SK-N-SH (cell line): ENCODE measurements at regions not wholly inside any gene's neighbourhood (a gene's known extent, or its start where the extent isn't known, plus 50 kb on each side); places are given as distances from the start of the nearest gene placed in this dataset.

Source experiments
- CTCF ChIA-PET: fragments of 300-600, 350-600 bp; formaldehyde crosslinking; extraction: SDS; loops from one replicate; lab custom pipeline; 2021; lab: Yijun Ruan, JAX
- POLR2A ChIA-PET: fragments of 350-600 bp; sonication (Branson Sonifier 250); formaldehyde crosslinking; extraction: SDS; loops from one replicate; lab custom pipeline; 2020; ENCODE audit warnings: antibody characterized with exemption, inconsistent platforms; lab: Yijun Ruan, JAX
- DNase-seq: peaks from one replicate; pipeline ENCODE4 v3.0.0; 2012
- H2AFZ ChIP-seq: fragments of 200-600 bp; sonication (generic); 2 replicates; pipeline ENCODE4 v1.8.1; 2016; ENCODE audit warnings: antibody characterized with exemption, mild to moderate bottlenecking, low read depth
- H3F3A ChIP-seq: fragments of 200-600 bp; sonication (generic); replicated peaks from 2 replicates; pipeline ENCODE3; 2016; ENCODE audit warnings: antibody characterized with exemption, mild to moderate bottlenecking; ENCODE audit not compliant: insufficient read depth
- H3K27ac ChIP-seq, 2 experiments: fragments of 200-500 bp in 1 of 2; fragments of 200-600 bp in 1 of 2; sonication (Bioruptor generic) in 1 of 2; sonication (generic), shearing (Covaris generic) in 1 of 2; 2 replicates each; pipeline versions ENCODE4 v1.5.1 to v1.6.1; 2014 to 2016; ENCODE audit warnings: low read depth in 2 of 2, inconsistent platforms in 1 of 2, low read length in 1 of 2, mild to moderate bottlenecking in 1 of 2, mixed read lengths in 1 of 2
- H3K27me3 ChIP-seq: fragments of 200-600 bp; sonication (generic), shearing (Covaris generic); 2 replicates; pipeline ENCODE4 v1.6.1; 2016; ENCODE audit warnings: mixed run types; ENCODE audit not compliant: insufficient read depth
- H3K36me3 ChIP-seq, 2 experiments: fragments of 200-500 bp in 1 of 2; fragments of 200-600 bp in 1 of 2; sonication (Bioruptor generic) in 1 of 2; sonication (generic) in 1 of 2; replicated peaks in 1 of 2; 2 replicates each; pipeline versions ENCODE3 to v1.5.1; 2014 to 2016; ENCODE audit warnings: low read length in 1 of 2, mild to moderate bottlenecking in 1 of 2; ENCODE audit not compliant: insufficient read depth in 2 of 2, control insufficient read depth in 1 of 2
- H3K4me1 ChIP-seq, 2 experiments: fragments of 200-500 bp in 1 of 2; fragments of 200-600 bp in 1 of 2; sonication (Bioruptor generic) in 1 of 2; sonication (generic), shearing (Covaris generic) in 1 of 2; 2 replicates each; pipeline versions ENCODE4 v1.5.1 to v1.6.1; 2014 to 2016; ENCODE audit warnings: low read depth in 1 of 2, low read length in 1 of 2, mixed run types in 1 of 2; ENCODE audit not compliant: insufficient read depth in 2 of 2, control insufficient read depth in 1 of 2
- H3K4me2 ChIP-seq: fragments of 200-600 bp; sonication (generic), shearing (Covaris generic); 2 replicates; pipeline ENCODE4 v1.6.1; 2017; ENCODE audit warnings: mixed run types
- H3K4me3 ChIP-seq, 2 experiments: fragments of 200-500 bp in 1 of 2; fragments of 200-600 bp in 1 of 2; sonication (Bioruptor generic) in 1 of 2; sonication (generic), shearing (Covaris generic) in 1 of 2; 2 replicates each; pipeline versions ENCODE4 v1.5.1 to v1.8.1; 2014 to 2016; ENCODE audit warnings: low read depth in 2 of 2, inconsistent platforms in 1 of 2, low read length in 1 of 2, mild to moderate bottlenecking in 1 of 2, mixed read lengths in 1 of 2, moderate library complexity in 1 of 2
- H3K79me2 ChIP-seq: fragments of 200-600 bp; sonication (generic); 2 replicates; pipeline ENCODE4 v1.8.1; 2017; ENCODE audit warnings: mild to moderate bottlenecking; ENCODE audit not compliant: insufficient read depth
- H3K9ac ChIP-seq: fragments of 200-600 bp; sonication (generic); 2 replicates; pipeline ENCODE4 v1.6.1; 2017; ENCODE audit warnings: mixed run types
- H3K9me2 ChIP-seq: fragments of 200-600 bp; sonication (generic); 2 replicates; pipeline ENCODE4 v1.6.1; 2017; ENCODE audit warnings: mixed run types
- H3K9me3 ChIP-seq: fragments of 200-600 bp; sonication (generic); 2 replicates; pipeline ENCODE4 v1.6.1; 2017; ENCODE audit warnings: mixed run types, mild to moderate bottlenecking, moderate library complexity
- H4K20me1 ChIP-seq: fragments of 200-600 bp; sonication (generic); 2 replicates; pipeline ENCODE4 v1.6.1; 2017; ENCODE audit warnings: mild to moderate bottlenecking, mixed run types; ENCODE audit not compliant: insufficient read depth
- CHD2 ChIP-seq: fragments of 150-350 bp; IDR thresholded peaks from 2 replicates; pipeline ENCODE4 v1.6.1; 2018; ENCODE audit warnings: low read length; ENCODE audit not compliant: partially characterized antibody
- JUND ChIP-seq: IDR thresholded peaks from 2 replicates; pipeline ENCODE4 v1.4.0; 2012
- MEF2A ChIP-seq: IDR thresholded peaks from 2 replicates; pipeline ENCODE4 v1.4.0; 2012; ENCODE audit warnings: low read depth, borderline replicate concordance
- RAD21 ChIP-seq: IDR thresholded peaks from 2 replicates; pipeline ENCODE4 v1.6.1; 2012; ENCODE audit warnings: mild to moderate bottlenecking, low read length
- RFX5 ChIP-seq: IDR thresholded peaks from 2 replicates; pipeline ENCODE4 v1.6.1; 2012; ENCODE audit warnings: mild to moderate bottlenecking, improper control_type of control experiment, low read length
- SMC3 ChIP-seq: IDR thresholded peaks from 2 replicates; pipeline ENCODE4 v1.6.1; 2012; ENCODE audit warnings: low read depth, low read length, improper control_type of control experiment
- TAF1 ChIP-seq: IDR thresholded peaks from 2 replicates; pipeline ENCODE4 v1.6.1; 2012; ENCODE audit warnings: low read depth, mild to moderate bottlenecking, low read length, moderate library complexity, borderline replicate concordance
- TEAD4 ChIP-seq: IDR thresholded peaks from 2 replicates; pipeline ENCODE4 v1.4.0; 2012; ENCODE audit warnings: mild to moderate bottlenecking, borderline replicate concordance; ENCODE audit not compliant: insufficient read depth
- WGBS: methylation state at CpG from one replicate; pipeline ENCODE4 v1.1.6; 2017; ENCODE audit warnings: low lambda C conversion rate; 5-methylcytosine and 5-hydroxymethylcytosine counted together
- TF ChIP-seq, protein P1 (sequence below): fragments of 200-600 bp; sonication (generic); IDR thresholded peaks from 2 replicates; pipeline ENCODE4 v1.6.1; 2017; ENCODE audit warnings: antibody characterized with exemption, mild to moderate bottlenecking, moderate library complexity
- TF ChIP-seq, protein P2 (sequence below): fragments of 150-350 bp; IDR thresholded peaks from 2 replicates; pipeline ENCODE4 v1.6.1; 2016; ENCODE audit warnings: mild to moderate bottlenecking, low read depth, low read length
- TF ChIP-seq, protein P3 (sequence below): IDR thresholded peaks from 2 replicates; pipeline ENCODE4 v1.4.0; 2012; ENCODE audit warnings: low read depth, borderline replicate concordance
- TF ChIP-seq, protein P4 (sequence below): IDR thresholded peaks from 2 replicates; pipeline ENCODE4 v1.6.1; 2012; ENCODE audit warnings: mild to moderate bottlenecking, low read depth, low read length, moderate library complexity
- TF ChIP-seq, protein P5 (sequence below): fragments of 150-350 bp; IDR thresholded peaks from 2 replicates; pipeline ENCODE4 v1.6.1; 2017; ENCODE audit warnings: antibody characterized with exemption, low read length, low read depth, borderline replicate concordance
- TF ChIP-seq, protein P6 (sequence below): IDR thresholded peaks from 2 replicates; pipeline ENCODE4 v1.4.0; 2012; ENCODE audit warnings: low read depth, borderline replicate concordance
- TF ChIP-seq, protein P7 (sequence below): IDR thresholded peaks from 2 replicates; pipeline ENCODE4 v1.4.0; 2012; ENCODE audit warnings: low read depth

DNA sequence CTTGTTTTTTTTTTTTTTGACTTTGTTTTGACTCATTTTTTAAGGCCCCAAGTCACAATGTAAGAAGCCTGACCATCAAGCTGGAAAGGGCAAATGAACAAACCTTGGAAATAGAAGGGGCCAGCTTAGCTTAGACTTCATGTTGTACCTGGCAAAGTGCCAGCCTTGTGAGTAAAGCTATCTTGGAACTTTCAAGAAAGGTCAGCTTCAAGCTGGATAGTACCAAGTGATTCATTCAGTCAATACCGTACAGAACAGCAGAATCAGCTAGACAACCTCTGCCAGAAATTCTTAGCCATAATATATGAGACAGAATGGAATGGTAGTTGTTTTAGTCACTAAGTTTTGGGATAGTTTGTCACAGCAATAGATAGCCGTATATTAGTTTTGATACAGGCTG lies 1492.2 kb upstream of the TENM3 start:
- no peaks in the 10 kb centered on the region for H3K9me2 ChIP-seq
- no peak overlapping the region for H3K27ac ChIP-seq
- CTCF ChIA-PET = no interaction called here
- H3K9me3 ChIP-seq = peaks cover 8% of the 10 kb centered on the region; the same call in 1 of the 2 replicates
- H3K36me3 ChIP-seq = no peaks in the 10 kb centered on the region
- DNase-seq = no peak
- POLR2A ChIA-PET = no interaction called here
- no peaks in the 10 kb centered on the region for H4K20me1 ChIP-seq
- no peaks in the 10 kb centered on the region for H3K27me3 ChIP-seq
- H3K79me2 ChIP-seq = no peaks in the 10 kb centered on the region
- TF ChIP-seq, protein P1, sequence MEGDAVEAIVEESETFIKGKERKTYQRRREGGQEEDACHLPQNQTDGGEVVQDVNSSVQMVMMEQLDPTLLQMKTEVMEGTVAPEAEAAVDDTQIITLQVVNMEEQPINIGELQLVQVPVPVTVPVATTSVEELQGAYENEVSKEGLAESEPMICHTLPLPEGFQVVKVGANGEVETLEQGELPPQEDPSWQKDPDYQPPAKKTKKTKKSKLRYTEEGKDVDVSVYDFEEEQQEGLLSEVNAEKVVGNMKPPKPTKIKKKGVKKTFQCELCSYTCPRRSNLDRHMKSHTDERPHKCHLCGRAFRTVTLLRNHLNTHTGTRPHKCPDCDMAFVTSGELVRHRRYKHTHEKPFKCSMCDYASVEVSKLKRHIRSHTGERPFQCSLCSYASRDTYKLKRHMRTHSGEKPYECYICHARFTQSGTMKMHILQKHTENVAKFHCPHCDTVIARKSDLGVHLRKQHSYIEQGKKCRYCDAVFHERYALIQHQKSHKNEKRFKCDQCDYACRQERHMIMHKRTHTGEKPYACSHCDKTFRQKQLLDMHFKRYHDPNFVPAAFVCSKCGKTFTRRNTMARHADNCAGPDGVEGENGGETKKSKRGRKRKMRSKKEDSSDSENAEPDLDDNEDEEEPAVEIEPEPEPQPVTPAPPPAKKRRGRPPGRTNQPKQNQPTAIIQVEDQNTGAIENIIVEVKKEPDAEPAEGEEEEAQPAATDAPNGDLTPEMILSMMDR = no peak
- no peak for TF ChIP-seq MEF2A
- TF ChIP-seq, protein P2, sequence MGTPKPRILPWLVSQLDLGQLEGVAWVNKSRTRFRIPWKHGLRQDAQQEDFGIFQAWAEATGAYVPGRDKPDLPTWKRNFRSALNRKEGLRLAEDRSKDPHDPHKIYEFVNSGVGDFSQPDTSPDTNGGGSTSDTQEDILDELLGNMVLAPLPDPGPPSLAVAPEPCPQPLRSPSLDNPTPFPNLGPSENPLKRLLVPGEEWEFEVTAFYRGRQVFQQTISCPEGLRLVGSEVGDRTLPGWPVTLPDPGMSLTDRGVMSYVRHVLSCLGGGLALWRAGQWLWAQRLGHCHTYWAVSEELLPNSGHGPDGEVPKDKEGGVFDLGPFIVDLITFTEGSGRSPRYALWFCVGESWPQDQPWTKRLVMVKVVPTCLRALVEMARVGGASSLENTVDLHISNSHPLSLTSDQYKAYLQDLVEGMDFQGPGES = no peak
- no peak for TF ChIP-seq TEAD4
- TF ChIP-seq, protein P3, sequence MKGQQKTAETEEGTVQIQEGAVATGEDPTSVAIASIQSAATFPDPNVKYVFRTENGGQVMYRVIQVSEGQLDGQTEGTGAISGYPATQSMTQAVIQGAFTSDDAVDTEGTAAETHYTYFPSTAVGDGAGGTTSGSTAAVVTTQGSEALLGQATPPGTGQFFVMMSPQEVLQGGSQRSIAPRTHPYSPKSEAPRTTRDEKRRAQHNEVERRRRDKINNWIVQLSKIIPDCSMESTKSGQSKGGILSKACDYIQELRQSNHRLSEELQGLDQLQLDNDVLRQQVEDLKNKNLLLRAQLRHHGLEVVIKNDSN = no peak
- no peak for TF ChIP-seq TAF1
- TF ChIP-seq, protein P4, sequence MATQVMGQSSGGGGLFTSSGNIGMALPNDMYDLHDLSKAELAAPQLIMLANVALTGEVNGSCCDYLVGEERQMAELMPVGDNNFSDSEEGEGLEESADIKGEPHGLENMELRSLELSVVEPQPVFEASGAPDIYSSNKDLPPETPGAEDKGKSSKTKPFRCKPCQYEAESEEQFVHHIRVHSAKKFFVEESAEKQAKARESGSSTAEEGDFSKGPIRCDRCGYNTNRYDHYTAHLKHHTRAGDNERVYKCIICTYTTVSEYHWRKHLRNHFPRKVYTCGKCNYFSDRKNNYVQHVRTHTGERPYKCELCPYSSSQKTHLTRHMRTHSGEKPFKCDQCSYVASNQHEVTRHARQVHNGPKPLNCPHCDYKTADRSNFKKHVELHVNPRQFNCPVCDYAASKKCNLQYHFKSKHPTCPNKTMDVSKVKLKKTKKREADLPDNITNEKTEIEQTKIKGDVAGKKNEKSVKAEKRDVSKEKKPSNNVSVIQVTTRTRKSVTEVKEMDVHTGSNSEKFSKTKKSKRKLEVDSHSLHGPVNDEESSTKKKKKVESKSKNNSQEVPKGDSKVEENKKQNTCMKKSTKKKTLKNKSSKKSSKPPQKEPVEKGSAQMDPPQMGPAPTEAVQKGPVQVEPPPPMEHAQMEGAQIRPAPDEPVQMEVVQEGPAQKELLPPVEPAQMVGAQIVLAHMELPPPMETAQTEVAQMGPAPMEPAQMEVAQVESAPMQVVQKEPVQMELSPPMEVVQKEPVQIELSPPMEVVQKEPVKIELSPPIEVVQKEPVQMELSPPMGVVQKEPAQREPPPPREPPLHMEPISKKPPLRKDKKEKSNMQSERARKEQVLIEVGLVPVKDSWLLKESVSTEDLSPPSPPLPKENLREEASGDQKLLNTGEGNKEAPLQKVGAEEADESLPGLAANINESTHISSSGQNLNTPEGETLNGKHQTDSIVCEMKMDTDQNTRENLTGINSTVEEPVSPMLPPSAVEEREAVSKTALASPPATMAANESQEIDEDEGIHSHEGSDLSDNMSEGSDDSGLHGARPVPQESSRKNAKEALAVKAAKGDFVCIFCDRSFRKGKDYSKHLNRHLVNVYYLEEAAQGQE = no peak
- TF ChIP-seq JUND = no peak
- TF ChIP-seq RFX5 = no peak
- no peaks in the 10 kb centered on the region for H3F3A ChIP-seq
- no peak overlapping the region for H3K4me3 ChIP-seq
- no peak overlapping the region for H3K9ac ChIP-seq
- WGBS = 31% methylated on average over 2 of the region's 2 CpGs
- no peaks in the 10 kb centered on the region for H3K4me1 ChIP-seq
- H2AFZ ChIP-seq = no peak overlapping the region
- H3K4me2 ChIP-seq = no peak overlapping the region

DNA sequence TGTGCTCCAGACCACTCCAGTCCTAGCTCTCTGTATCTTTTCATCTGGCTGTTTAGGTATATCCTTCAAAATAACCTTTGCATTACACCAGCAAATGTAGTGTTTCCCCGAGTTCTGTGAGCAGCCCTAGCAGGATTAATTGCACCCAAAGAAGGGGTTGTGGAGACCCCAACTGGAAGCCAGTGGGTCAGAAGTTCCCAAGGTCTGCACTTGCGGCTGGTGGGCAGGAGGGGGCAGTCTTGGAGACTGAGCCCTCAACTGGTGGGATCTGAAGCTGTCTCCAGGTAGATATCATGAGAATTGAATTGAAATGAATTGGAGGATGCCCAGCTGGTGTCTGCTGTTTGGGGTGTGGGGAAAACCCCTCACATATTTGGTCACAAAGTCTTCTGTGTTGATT lies 1485.3 kb upstream of the TENM3 start:
- H3F3A ChIP-seq = no peaks in the 10 kb centered on the region
- H3K27me3 ChIP-seq = no peaks in the 10 kb centered on the region
- no peaks in the 10 kb centered on the region for H3K9me2 ChIP-seq
- H3K4me2 ChIP-seq = no peak overlapping the region
- no peaks in the 10 kb centered on the region for H4K20me1 ChIP-seq
- no peak for DNase-seq
- no peaks in the 10 kb centered on the region for H3K36me3 ChIP-seq
- H3K9ac ChIP-seq = no peak overlapping the region
- CTCF ChIA-PET = interaction anchor here (1.0 kb wide), 1 partner anchor 93 kb away, joined by 5 read pairs; no protein-coding TSS in a partner anchor
- no peaks in the 10 kb centered on the region for H3K4me1 ChIP-seq
- no peak overlapping the region for H3K4me3 ChIP-seq
- H3K9me3 ChIP-seq = 0 out of 2 replicates have a peak, but pooled peaks cover 8% of the 10 kb centered on the region
- WGBS = 20% methylated on average over 2 of the region's 2 CpGs
- H2AFZ ChIP-seq = no peak overlapping the region
- POLR2A ChIA-PET = no interaction called here
- no peak overlapping the region for H3K27ac ChIP-seq
- H3K79me2 ChIP-seq = no peaks in the 10 kb centered on the region
- TF ChIP-seq, protein P5, sequence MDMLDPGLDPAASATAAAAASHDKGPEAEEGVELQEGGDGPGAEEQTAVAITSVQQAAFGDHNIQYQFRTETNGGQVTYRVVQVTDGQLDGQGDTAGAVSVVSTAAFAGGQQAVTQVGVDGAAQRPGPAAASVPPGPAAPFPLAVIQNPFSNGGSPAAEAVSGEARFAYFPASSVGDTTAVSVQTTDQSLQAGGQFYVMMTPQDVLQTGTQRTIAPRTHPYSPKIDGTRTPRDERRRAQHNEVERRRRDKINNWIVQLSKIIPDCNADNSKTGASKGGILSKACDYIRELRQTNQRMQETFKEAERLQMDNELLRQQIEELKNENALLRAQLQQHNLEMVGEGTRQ = no peak
- TF ChIP-seq SMC3 (no peak), TAF1 (no peak), CHD2 (no peak), TEAD4 (no peak), RAD21 (no peak)
- TF ChIP-seq, protein P3 = no peak
- TF ChIP-seq, protein P6, sequence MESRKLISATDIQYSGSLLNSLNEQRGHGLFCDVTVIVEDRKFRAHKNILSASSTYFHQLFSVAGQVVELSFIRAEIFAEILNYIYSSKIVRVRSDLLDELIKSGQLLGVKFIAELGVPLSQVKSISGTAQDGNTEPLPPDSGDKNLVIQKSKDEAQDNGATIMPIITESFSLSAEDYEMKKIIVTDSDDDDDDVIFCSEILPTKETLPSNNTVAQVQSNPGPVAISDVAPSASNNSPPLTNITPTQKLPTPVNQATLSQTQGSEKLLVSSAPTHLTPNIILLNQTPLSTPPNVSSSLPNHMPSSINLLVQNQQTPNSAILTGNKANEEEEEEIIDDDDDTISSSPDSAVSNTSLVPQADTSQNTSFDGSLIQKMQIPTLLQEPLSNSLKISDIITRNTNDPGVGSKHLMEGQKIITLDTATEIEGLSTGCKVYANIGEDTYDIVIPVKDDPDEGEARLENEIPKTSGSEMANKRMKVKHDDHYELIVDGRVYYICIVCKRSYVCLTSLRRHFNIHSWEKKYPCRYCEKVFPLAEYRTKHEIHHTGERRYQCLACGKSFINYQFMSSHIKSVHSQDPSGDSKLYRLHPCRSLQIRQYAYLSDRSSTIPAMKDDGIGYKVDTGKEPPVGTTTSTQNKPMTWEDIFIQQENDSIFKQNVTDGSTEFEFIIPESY = no peak
- TF ChIP-seq, protein P7, sequence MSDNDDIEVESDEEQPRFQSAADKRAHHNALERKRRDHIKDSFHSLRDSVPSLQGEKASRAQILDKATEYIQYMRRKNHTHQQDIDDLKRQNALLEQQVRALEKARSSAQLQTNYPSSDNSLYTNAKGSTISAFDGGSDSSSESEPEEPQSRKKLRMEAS = no peak
